Renal cortex interstitium (tissue), 11 donors: ENCODE measurements at regions not wholly inside any gene's neighbourhood (a gene's known extent, or its start where the extent isn't known, plus 50 kb on each side); places are given as distances from the start of the nearest gene placed in this dataset.

Experiments used
- DNase-seq, 11 donors: peaks; one replicate each; pipeline ENCODE4 v3.0.0-alpha.2; 2013; ENCODE audit warnings: low read depth in 9 of 11, low spot score in 4 of 11; ENCODE audit errors: extremely low read depth in 1 of 11

DNA sequence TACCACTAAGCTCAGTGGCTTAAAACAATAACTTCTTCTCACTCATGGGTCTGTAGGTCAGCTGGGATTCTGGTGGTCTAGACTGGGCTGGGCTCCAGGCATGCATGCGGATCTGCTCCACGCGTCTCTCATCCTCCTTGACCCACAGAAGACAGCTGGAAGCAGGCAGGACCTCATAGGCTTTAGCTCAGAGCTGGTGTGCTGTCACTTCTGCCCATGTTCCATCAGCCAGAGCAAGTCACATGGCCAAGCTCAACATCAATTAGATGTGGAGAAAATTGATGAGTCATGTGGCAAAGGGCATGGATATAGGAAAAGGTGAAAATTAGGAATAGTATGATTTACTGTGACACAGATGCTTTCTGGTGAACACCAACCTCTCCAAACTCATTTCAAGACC is 57.4 kb upstream of the PSMF1 start:
- no peak for DNase-seq

DNA sequence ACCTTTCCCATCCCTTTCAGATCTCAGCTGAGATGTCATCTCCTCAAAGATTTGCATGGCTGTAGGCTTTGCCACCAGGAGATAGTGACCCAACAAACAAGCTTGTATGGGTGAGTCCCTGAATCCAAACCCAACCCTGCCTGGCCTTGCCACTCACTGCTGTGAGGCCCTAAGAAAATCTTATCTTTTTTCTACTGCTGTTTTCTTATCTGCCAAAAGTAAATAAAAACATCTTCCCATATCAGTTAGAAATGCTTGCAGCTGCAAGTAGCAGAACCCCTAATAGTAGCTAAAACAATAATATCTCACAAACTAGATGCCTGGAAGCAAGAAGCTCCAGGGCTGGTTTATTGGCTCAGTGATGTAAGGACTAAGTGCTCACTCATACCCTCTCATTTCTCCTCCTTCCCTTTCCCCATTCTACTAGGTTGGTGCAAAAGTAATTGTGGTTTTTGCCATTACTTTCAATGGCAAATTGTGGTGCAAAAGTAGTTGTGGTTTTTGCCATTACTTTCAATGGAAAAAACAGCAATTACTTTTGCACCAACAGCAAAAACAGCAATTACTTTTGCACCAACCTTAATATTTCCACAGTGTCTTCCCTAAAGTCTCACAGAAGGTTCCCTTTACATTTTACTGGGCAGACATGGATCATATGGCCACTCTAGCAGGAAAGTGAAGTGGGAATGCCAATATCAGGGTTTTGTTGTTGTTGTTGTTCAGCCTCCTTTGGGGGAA is 56.7 kb upstream of the PSMF1 start:
- no peak for DNase-seq

DNA sequence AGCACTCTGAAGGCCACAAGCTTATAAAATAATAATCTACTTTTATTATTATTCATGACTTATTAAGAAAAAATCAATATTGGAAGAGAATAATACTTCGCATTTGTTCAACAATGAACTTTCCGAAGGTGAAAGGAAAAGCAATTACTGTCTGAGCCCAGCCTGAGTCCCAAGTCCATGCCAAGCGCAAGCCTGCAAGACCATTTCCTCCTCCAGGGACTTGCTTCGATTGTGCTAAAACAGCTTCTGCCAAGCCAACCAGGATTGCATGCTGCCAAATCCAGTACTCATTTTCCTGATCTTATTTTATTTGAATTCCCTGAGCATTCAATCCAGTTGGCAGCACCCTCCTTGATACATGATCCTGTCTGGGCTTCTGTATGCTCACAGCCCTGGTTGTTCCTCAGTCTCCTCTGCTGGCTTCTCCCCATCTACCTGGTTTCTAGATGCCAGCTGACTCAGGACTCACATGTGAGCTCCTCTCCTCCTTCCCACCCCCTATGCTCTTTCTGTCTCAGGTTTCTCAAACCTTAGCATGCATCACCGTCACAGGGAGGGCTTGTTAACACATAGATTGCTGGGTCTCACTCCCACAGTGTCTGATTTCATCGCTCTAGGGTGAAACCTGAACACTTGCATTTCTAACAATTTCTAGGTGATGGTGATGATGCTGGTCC is 55.9 kb upstream of the PSMF1 start:
- DNase-seq = peak in 6 of 11 donors; percentile 3 to 25 (median 16)
